Nephron progenitor cell (in vitro differentiated cells): ENCODE measurements at regions not wholly inside any gene's neighbourhood (a gene's known extent, or its start where the extent isn't known, plus 50 kb on each side); places are given as distances from the start of the nearest gene placed in this dataset.

Experiments used
- DNase-seq: peaks from one replicate; pipeline ENCODE4 v3.0.0; 2021
- H3K27ac Mint-ChIP-seq: 2 replicates; pipeline ENCODE4 v1.8.0; 2021; ENCODE audit warnings: mild to moderate bottlenecking, moderate library complexity, mixed read lengths
- H3K27me3 Mint-ChIP-seq: 2 replicates; pipeline ENCODE4 v1.8.0; 2021; ENCODE audit warnings: mild to moderate bottlenecking, low read depth, mixed read lengths; ENCODE audit not compliant: poor library complexity
- H3K36me3 Mint-ChIP-seq: 2 replicates; pipeline ENCODE4 v1.8.0; 2021; ENCODE audit warnings: low read depth, mixed read lengths
- H3K4me1 Mint-ChIP-seq: 2 replicates; pipeline ENCODE4 v1.8.0; 2021; ENCODE audit warnings: mixed read lengths
- H3K4me3 Mint-ChIP-seq: 2 replicates; pipeline ENCODE4 v1.8.0; 2021; ENCODE audit warnings: mild to moderate bottlenecking, moderate library complexity, mixed read lengths
- H3K9me3 Mint-ChIP-seq: 2 replicates; pipeline ENCODE4 v1.8.0; 2021; ENCODE audit warnings: mild to moderate bottlenecking, moderate library complexity, mixed read lengths
- TF ChIP-seq, protein P1 (sequence below): fragments of 200-600 bp; sonication (generic); IDR thresholded peaks from 2 replicates; pipeline ENCODE4 v1.5.0; 2021; ENCODE audit warnings: antibody characterized with exemption

DNA sequence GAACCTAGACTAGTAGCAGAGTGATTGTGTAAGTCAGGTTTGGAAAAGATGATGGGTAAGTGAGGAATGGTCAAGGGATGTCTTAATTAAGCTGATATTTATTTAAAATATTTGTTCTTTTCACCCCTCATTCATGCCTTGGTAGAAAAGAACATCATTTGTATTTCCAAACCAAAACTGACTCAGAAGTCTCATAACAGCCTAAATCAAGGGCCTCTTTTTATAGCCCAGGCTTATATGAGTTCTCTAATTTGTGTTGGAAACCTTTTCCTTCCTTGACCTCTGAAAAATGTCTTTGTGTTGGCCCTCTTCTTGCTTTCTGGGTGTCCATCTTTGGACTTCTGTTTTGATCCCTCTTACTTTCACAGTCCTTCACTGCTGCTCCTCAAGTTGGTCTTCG is 1428.2 kb downstream of the MRPL39 start:
- TF ChIP-seq, protein P1, sequence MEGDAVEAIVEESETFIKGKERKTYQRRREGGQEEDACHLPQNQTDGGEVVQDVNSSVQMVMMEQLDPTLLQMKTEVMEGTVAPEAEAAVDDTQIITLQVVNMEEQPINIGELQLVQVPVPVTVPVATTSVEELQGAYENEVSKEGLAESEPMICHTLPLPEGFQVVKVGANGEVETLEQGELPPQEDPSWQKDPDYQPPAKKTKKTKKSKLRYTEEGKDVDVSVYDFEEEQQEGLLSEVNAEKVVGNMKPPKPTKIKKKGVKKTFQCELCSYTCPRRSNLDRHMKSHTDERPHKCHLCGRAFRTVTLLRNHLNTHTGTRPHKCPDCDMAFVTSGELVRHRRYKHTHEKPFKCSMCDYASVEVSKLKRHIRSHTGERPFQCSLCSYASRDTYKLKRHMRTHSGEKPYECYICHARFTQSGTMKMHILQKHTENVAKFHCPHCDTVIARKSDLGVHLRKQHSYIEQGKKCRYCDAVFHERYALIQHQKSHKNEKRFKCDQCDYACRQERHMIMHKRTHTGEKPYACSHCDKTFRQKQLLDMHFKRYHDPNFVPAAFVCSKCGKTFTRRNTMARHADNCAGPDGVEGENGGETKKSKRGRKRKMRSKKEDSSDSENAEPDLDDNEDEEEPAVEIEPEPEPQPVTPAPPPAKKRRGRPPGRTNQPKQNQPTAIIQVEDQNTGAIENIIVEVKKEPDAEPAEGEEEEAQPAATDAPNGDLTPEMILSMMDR, result no peak
- Mint-ChIP-seq H3K27me3 (no peaks in the 10 kb centered on the region), H3K9me3 (peaks cover 41% of the 10 kb centered on the region), H3K27ac (no peak overlapping the region), H3K4me3 (no peak overlapping the region), H3K4me1 (no peaks in the 10 kb centered on the region), H3K36me3 (no peaks in the 10 kb centered on the region)
- DNase-seq, result no peak

DNA sequence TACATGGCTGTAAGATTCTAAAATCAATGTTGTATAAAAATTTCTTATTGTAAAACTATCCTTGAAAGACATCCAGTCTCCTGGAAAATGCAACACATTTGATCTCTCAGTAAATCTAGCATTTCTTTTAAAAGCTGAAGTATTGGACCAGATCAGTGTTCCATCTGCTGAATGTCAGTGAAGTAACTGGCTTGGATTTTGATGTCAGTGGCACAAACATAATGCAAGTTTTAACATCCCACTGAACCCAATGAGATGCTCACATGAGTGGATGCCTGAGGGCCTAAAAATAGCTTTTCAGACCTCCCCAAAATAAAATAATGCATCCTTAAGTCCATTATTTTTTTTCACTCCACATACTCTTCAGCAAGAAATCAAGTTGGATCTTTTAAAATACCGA is 1432.2 kb downstream of the MRPL39 start:
- TF ChIP-seq, protein P1, result no peak
- no peaks in the 10 kb centered on the region for H3K27me3 Mint-ChIP-seq
- no peaks in the 10 kb centered on the region for H3K36me3 Mint-ChIP-seq
- H3K27ac Mint-ChIP-seq, result no peak overlapping the region
- no peak for DNase-seq
- no peak overlapping the region for H3K4me3 Mint-ChIP-seq
- H3K4me1 Mint-ChIP-seq, result no peaks in the 10 kb centered on the region
- peaks cover 45% of the 10 kb centered on the region for H3K9me3 Mint-ChIP-seq

DNA sequence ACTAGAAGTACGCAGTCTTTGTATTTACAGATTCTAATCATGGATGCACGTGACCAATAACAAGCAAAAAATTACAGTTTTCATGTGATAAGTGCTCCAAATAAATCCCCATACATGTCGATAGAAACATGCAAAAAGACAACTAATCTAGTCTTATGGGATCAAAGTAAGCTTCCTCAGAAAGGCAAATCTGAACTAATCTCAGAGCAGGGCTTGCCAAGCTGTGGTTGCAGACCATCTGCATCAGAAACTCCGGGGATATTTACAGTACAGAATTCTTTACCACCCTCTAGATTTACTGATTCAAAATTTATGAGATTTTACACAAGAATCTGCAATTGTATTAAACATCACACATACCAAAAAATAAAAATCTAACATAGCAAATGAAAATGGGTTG is 1435.5 kb downstream of the MRPL39 start:
- H3K4me1 Mint-ChIP-seq, result no peaks in the 10 kb centered on the region
- no peak overlapping the region for H3K4me3 Mint-ChIP-seq
- no peaks in the 10 kb centered on the region for H3K27me3 Mint-ChIP-seq
- TF ChIP-seq, protein P1, result no peak
- no peaks in the 10 kb centered on the region for H3K36me3 Mint-ChIP-seq
- DNase-seq, result no peak
- H3K27ac Mint-ChIP-seq, result no peak overlapping the region
- peaks cover 55% of the 10 kb centered on the region for H3K9me3 Mint-ChIP-seq

DNA sequence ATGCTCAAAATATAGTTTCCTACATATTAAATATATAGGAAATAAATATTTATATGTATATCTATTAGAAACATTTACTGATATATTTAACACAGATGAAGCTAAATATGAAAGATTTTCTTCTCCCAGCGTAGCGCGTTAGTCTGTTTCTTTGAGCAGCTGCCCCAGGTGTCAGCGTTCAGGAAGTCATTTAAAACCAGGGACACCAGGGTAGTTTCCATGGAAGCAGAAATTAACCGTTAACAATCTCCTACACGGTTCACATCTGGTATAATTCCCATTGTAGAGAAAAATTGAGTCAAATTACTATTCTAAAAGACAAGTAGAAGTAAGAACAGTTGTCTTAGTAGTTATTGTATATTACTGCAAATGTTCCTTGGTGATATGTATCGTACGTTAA is 1443.7 kb downstream of the MRPL39 start:
- TF ChIP-seq, protein P1, result no peak
- Mint-ChIP-seq H3K27me3 (peaks cover 2% of the 10 kb centered on the region), H3K36me3 (no peaks in the 10 kb centered on the region), H3K9me3 (peaks cover 41% of the 10 kb centered on the region), H3K4me1 (no peaks in the 10 kb centered on the region), H3K27ac (no peak overlapping the region), H3K4me3 (no peak overlapping the region)
- no peak for DNase-seq

DNA sequence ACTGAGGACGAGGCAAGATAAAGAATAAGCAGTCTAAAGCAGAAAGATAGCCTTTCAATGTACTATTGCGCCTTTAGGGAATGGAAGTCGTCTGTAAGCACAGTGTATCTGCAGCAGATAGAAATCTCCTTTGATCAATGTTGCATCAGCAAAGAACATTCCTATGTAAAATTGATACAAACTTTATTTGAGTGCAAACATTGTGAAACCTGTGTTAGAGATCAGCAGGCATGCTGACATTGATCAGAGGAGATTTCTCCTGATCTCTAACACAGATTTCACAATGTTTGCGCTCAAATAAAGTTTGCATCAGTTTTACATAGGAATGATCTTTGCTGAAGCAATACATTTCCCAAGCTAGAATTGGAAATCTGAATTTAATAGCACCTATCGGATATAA is 1446.8 kb downstream of the MRPL39 start:
- no peak for DNase-seq
- H3K9me3 Mint-ChIP-seq, result peaks cover 34% of the 10 kb centered on the region
- no peaks in the 10 kb centered on the region for H3K36me3 Mint-ChIP-seq
- no peak overlapping the region for H3K4me3 Mint-ChIP-seq
- H3K27me3 Mint-ChIP-seq, result peaks cover 2% of the 10 kb centered on the region
- H3K27ac Mint-ChIP-seq, result no peak overlapping the region
- H3K4me1 Mint-ChIP-seq, result no peaks in the 10 kb centered on the region
- TF ChIP-seq, protein P1, result no peak

DNA sequence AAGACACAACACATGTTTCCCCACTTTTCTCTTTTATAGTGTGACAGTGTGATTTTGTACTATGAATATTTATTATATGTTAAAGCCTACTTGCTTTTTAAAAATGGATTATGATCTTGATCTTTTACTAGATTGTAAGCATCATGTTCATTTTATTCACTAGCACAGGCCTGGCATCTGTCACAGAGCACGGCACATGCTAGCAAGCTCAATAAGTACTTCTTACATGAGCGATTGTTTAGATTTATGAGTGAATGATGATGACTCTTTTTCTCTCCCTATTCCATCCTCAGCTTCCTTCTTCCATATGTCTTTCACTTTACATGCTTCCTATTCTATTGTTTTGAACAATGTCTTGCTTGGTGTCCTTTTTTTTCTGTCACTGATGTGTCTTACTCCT is 1454.1 kb downstream of the MRPL39 start:
- Mint-ChIP-seq H3K4me1 (no peaks in the 10 kb centered on the region), H3K4me3 (no peak overlapping the region), H3K27me3 (no peaks in the 10 kb centered on the region), H3K36me3 (no peaks in the 10 kb centered on the region), H3K9me3 (peaks cover 24% of the 10 kb centered on the region), H3K27ac (no peak overlapping the region)
- TF ChIP-seq, protein P1, result no peak
- DNase-seq, result no peak
